Ishikawa (cell line): ENCODE measurements at regions not wholly inside any gene's neighbourhood (a gene's known extent, or its start where the extent isn't known, plus 50 kb on each side); places are given as distances from the start of the nearest gene placed in this dataset.

Experiments used
- CEBPB ChIP-seq: IDR thresholded peaks from 2 replicates; pipeline ENCODE4 v1.6.1; 2012
- CREB1 ChIP-seq: IDR thresholded peaks from 2 replicates; pipeline ENCODE4 v1.6.1; 2012; ENCODE audit warnings: low read depth
- EGR1 ChIP-seq: IDR thresholded peaks from 2 replicates; pipeline ENCODE4 v1.6.1; 2012
- EP300 ChIP-seq: IDR thresholded peaks from 2 replicates; pipeline ENCODE4 v1.6.1; 2012; ENCODE audit warnings: borderline replicate concordance
- FOXM1 ChIP-seq: IDR thresholded peaks from 2 replicates; pipeline ENCODE4 v1.6.1; 2012; ENCODE audit warnings: low read depth, borderline replicate concordance
- NFIC ChIP-seq: IDR thresholded peaks from 2 replicates; pipeline ENCODE4 v1.6.1; 2012
- RAD21 ChIP-seq: IDR thresholded peaks from 2 replicates; pipeline ENCODE4 v1.6.1; 2012; ENCODE audit warnings: low read depth
- REST ChIP-seq: IDR thresholded peaks from 2 replicates; pipeline ENCODE4 v1.6.1; 2012; ENCODE audit warnings: low read depth, mild to moderate bottlenecking
- TAF1 ChIP-seq: IDR thresholded peaks from 2 replicates; pipeline ENCODE4 v1.6.1; 2012; ENCODE audit warnings: low read depth, mild to moderate bottlenecking
- TEAD4 ChIP-seq: IDR thresholded peaks from 2 replicates; pipeline ENCODE4 v1.6.1; 2012
- YY1 ChIP-seq: IDR thresholded peaks from 2 replicates; pipeline ENCODE4 v1.6.1; 2012; ENCODE audit warnings: low read depth
- ZBTB7A ChIP-seq: IDR thresholded peaks from 2 replicates; pipeline ENCODE4 v1.6.1; 2012; ENCODE audit warnings: low read depth
- TF ChIP-seq, protein P1 (sequence below): IDR thresholded peaks from 2 replicates; pipeline ENCODE4 v1.6.1; 2012
- TF ChIP-seq, protein P2 (sequence below): IDR thresholded peaks from 2 replicates; pipeline ENCODE4 v1.6.1; 2012

DNA sequence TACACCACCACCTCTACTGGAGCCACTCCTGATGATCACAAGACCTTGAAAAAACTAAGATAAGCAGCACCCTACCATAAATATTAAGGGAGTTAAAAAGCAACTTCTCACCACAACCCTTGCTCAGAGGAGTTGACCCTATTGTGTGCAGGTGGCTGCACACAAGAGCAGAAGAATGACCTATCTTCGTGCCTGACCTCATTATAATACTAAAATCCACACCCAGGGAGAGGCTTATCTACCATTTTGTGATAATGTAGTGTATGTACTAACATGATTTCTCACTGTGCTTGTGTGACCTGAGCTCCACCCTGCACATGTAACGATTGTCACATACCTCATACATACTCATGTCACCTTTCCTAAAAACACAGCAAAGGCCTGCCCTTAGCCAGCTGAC is 205.0 kb upstream of the MBL2 start:
- TF ChIP-seq REST (no peak), CEBPB (no peak), EGR1 (no peak), EP300 (no peak), TAF1 (no peak), YY1 (no peak), NFIC (no peak), CREB1 (no peak), ZBTB7A (no peak), FOXM1 (no peak), RAD21 (no peak), TEAD4 (no peak)
- TF ChIP-seq, protein P1, sequence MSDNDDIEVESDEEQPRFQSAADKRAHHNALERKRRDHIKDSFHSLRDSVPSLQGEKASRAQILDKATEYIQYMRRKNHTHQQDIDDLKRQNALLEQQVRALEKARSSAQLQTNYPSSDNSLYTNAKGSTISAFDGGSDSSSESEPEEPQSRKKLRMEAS, result no peak
- TF ChIP-seq, protein P2, sequence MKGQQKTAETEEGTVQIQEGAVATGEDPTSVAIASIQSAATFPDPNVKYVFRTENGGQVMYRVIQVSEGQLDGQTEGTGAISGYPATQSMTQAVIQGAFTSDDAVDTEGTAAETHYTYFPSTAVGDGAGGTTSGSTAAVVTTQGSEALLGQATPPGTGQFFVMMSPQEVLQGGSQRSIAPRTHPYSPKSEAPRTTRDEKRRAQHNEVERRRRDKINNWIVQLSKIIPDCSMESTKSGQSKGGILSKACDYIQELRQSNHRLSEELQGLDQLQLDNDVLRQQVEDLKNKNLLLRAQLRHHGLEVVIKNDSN, result no peak
